ENCODE measurements at regions not wholly inside any gene's neighbourhood (a gene's known extent, or its start where the extent isn't known, plus 50 kb on each side); places are given as distances from the start of the nearest gene placed in this dataset.

DNA sequence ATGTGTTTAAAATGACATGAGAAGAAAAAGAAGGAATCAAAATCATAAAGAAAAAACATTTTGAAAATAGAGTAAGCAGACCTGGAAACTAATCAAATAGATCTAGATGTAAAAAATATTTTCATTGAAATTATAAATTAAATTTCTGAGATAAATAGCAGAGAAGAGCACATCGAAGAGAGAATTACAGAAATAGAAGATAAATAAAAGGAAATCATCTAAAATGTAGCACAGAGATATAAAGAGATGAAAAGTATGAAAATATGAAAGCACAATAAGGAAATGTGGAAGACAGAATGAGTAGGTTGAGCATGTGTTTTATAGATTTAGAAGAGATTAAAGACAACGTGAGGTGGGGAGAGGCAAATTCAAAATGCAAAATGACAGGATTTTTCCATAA, 130.9 kb upstream of the SEC14L1 start:
- Histone ChIP-seq H3K4me3 (no peak overlapping the region), H3K27ac (no peak overlapping the region), H3K4me1 (ENCODE audit: insufficient read depth) (no peaks in the 10 kb centered on the region), H3K9me3 (no peaks in the 10 kb centered on the region), H3K27me3 (no peaks in the 10 kb centered on the region), H3K36me3 (no peaks in the 10 kb centered on the region)
- no peak for TF ChIP-seq EP300 (IDR thresholded peaks at IDR 0.05)
- TF ChIP-seq POLR2A (IDR thresholded peaks at IDR 0.05), result no peak
- TF ChIP-seq, protein P1, sequence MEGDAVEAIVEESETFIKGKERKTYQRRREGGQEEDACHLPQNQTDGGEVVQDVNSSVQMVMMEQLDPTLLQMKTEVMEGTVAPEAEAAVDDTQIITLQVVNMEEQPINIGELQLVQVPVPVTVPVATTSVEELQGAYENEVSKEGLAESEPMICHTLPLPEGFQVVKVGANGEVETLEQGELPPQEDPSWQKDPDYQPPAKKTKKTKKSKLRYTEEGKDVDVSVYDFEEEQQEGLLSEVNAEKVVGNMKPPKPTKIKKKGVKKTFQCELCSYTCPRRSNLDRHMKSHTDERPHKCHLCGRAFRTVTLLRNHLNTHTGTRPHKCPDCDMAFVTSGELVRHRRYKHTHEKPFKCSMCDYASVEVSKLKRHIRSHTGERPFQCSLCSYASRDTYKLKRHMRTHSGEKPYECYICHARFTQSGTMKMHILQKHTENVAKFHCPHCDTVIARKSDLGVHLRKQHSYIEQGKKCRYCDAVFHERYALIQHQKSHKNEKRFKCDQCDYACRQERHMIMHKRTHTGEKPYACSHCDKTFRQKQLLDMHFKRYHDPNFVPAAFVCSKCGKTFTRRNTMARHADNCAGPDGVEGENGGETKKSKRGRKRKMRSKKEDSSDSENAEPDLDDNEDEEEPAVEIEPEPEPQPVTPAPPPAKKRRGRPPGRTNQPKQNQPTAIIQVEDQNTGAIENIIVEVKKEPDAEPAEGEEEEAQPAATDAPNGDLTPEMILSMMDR (IDR thresholded peaks at IDR 0.05), result no peak
- no peak for DNase-seq
- 77 to 88% (median 79%) methylated on average over 2 of the region's 2 CpGs for WGBS, 3 donors
- intact Hi-C loops (cut with DNase I), result no loop called here

DNA sequence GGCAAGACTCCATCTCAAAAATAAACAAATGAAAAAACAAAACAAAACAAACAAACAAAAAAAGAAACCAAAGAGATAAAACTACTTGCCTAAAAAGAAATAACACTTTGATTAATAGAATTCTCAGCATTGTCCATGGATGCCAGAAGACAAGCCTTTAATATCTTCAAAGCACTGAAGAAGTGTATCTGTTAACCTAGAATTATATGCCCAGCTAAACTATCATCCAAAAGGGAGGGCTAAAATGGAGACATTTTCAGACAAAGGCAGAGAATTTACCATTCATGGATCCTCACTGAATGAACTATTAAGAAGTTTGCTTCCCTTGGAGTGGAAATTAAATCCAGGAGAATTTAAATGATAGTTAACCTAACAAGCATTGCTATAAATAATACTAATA, 130.1 kb upstream of the SEC14L1 start:
- Histone ChIP-seq H3K4me3 (no peak overlapping the region), H3K27me3 (no peaks in the 10 kb centered on the region), H3K36me3 (no peaks in the 10 kb centered on the region), H3K9me3 (no peaks in the 10 kb centered on the region), H3K4me1 (ENCODE audit: insufficient read depth) (no peaks in the 10 kb centered on the region), H3K27ac (no peak overlapping the region)
- intact Hi-C loops (cut with DNase I), result no loop called here
- no peak for DNase-seq
- no peak for TF ChIP-seq EP300 (IDR thresholded peaks at IDR 0.05)
- TF ChIP-seq, protein P1 (IDR thresholded peaks at IDR 0.05), result no peak
- no peak for TF ChIP-seq POLR2A (IDR thresholded peaks at IDR 0.05)

DNA sequence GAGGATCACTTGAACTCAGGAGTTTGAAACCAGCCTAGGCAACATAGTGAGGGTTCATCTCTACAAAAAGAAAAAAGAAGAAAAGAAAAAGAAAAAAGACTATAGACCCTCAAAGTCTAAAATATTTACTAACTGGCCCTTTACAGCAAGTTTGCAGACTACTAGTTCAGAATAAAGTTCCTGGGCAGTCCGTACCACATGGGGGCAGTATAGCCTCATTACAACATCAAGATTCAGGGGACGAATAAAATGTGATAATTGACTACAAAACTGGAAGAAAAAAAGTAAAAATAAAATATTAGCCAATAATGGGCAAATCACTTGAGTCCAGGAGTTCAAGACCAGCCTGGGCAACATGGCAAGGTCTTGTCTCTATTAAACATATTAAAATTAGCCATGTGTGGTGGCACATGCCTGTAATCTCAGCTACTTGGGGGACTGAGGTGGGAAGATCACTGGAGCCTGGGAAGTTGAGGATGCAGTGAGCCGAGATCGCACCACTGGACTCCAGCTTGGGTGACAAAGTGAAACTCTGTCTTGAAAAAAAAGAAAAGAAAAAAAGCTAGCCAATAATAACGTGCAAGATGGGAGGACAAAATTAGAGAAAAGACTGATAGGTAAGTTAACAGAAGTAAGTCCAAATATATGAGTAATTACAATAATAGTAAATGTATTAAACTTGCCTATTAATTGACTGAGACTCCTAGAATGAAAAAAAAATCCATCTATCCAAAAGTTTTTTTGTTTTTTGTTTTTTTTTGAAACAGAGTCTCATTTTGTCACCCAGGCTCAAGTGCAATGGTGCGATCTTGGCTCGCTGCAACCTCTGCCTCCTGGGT, 129.4 kb upstream of the SEC14L1 start:
- Histone ChIP-seq H3K4me3 (no peak overlapping the region), H3K36me3 (no peaks in the 10 kb centered on the region), H3K4me1 (ENCODE audit: insufficient read depth) (no peaks in the 10 kb centered on the region), H3K27me3 (no peaks in the 10 kb centered on the region), H3K9me3 (no peaks in the 10 kb centered on the region), H3K27ac (no peak overlapping the region)
- intact Hi-C loops (cut with DNase I), result no loop called here
- no peak for TF ChIP-seq EP300 (IDR thresholded peaks at IDR 0.05)
- TF ChIP-seq, protein P1 (IDR thresholded peaks at IDR 0.05), result no peak
- TF ChIP-seq POLR2A (IDR thresholded peaks at IDR 0.05), result no peak
- 61 to 64% (median 63%) methylated on average over 7 of the region's 7 CpGs for WGBS, 3 donors
- DNase-seq, result no peak

DNA sequence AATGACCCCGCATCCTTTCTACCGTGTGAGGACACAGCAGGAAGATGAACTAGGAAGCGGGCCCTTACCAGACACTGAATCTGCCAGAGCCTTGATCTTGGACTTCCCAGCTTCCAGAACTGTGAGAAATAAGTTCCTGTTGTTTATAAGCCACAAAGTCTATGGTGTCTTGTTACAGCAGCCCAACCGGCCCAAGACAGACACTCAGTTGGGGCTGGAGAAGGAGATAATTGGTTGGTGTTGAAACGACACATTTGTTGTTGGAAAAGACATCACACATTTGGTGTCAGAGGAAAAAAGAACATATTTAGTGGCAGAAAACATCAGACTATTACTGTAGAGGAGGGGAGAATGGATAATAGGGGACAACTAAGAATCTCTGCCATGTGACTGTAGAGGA, 122.3 kb upstream of the SEC14L1 start:
- DNase-seq, result no peak
- WGBS, 3 donors, result 41 to 49% (median 46%) methylated on average over 5 of the region's 5 CpGs
- intact Hi-C loops (cut with DNase I), result no loop called here
- Histone ChIP-seq H3K4me1 (ENCODE audit: insufficient read depth) (no peaks in the 10 kb centered on the region), H3K27me3 (no peaks in the 10 kb centered on the region), H3K27ac (no peak overlapping the region), H3K4me3 (no peak overlapping the region), H3K9me3 (no peaks in the 10 kb centered on the region), H3K36me3 (no peaks in the 10 kb centered on the region)
- TF ChIP-seq, protein P1 (IDR thresholded peaks at IDR 0.05), result no peak
- no peak for TF ChIP-seq EP300 (IDR thresholded peaks at IDR 0.05)
- no peak for TF ChIP-seq POLR2A (IDR thresholded peaks at IDR 0.05)

Data from ovary (tissue), 7 donors.